ENCODE measurements at regions not wholly inside any gene's neighbourhood (a gene's known extent, or its start where the extent isn't known, plus 50 kb on each side); places are given as distances from the start of the nearest gene placed in this dataset.
A peak's percentile ranks its signal among the peaks of the same experiment; 100 is the strongest.

- no peaks in the 10 kb centered on the region for H3K4me1 ChIP-seq (ENCODE audit: control insufficient read depth in 2 of 3, insufficient read depth in 2 of 3, low read depth in 1 of 3, low read length in 3 of 3)
- no peaks in the 10 kb centered on the region for H3K9me3 ChIP-seq (ENCODE audit: control insufficient read depth in 2 of 3, insufficient read depth in 1 of 3, low read length in 3 of 3)
- no peak overlapping the region for H3K4me3 ChIP-seq (ENCODE audit: low read length in 3 of 3)
- DNase-seq (peak in 2 of 5 donors; percentile 48 to 55), FAIRE-seq (no peak)
- TF ChIP-seq CTCF (IDR thresholded peaks at IDR 0.05; ENCODE audit: borderline replicate concordance, extremely low read depth, insufficient read depth), result no peak
- H3K27me3 ChIP-seq (ENCODE audit: control insufficient read depth, insufficient read depth, low read length), result no peaks in the 10 kb centered on the region
- no peak overlapping the region for H3K9ac ChIP-seq (ENCODE audit: low read length in 3 of 3)
- intact Hi-C loops (cut with DNase I), result no loop called here
- no peak overlapping the region for H3K27ac ChIP-seq (ENCODE audit: low read depth in 2 of 2, low read length in 2 of 2)
- no peaks in the 10 kb centered on the region for H3K36me3 ChIP-seq (ENCODE audit: control insufficient read depth in 2 of 3, insufficient read depth in 3 of 3, low read length in 3 of 3)
Observed at GRCh38 chr9:86643946-86644674, 289.9 kb upstream of the TUT7 start.

- Histone ChIP-seq H3K9ac (ENCODE audit: low read length in 3 of 3) (no peak overlapping the region), H3K27me3 (ENCODE audit: control insufficient read depth, insufficient read depth, low read length) (no peaks in the 10 kb centered on the region), H3K27ac (ENCODE audit: low read depth in 2 of 2, low read length in 2 of 2) (no peak overlapping the region), H3K4me3 (ENCODE audit: low read length in 3 of 3) (no peak overlapping the region), H3K9me3 (ENCODE audit: control insufficient read depth in 2 of 3, insufficient read depth in 1 of 3, low read length in 3 of 3) (no peaks in the 10 kb centered on the region), H3K36me3 (ENCODE audit: control insufficient read depth in 2 of 3, insufficient read depth in 3 of 3, low read length in 3 of 3) (no peaks in the 10 kb centered on the region), H3K4me1 (ENCODE audit: control insufficient read depth in 2 of 3, insufficient read depth in 2 of 3, low read depth in 1 of 3, low read length in 3 of 3) (no peaks in the 10 kb centered on the region)
- FAIRE-seq, result no peak
- intact Hi-C loops (cut with DNase I), result no loop called here
- no peak for DNase-seq
- TF ChIP-seq CTCF (IDR thresholded peaks at IDR 0.05; ENCODE audit: borderline replicate concordance, extremely low read depth, insufficient read depth), result no peak
Observed at GRCh38 chr9:86642721-86643120, 288.5 kb upstream of the TUT7 start.

GRCh38 chr9:86641970-86642369 lies 287.8 kb upstream of the TUT7 start:
- H3K36me3 ChIP-seq (ENCODE audit: control insufficient read depth in 2 of 3, insufficient read depth in 3 of 3, low read length in 3 of 3), result no peaks in the 10 kb centered on the region
- DNase-seq (no peak), FAIRE-seq (no peak)
- no peaks in the 10 kb centered on the region for H3K27me3 ChIP-seq (ENCODE audit: control insufficient read depth, insufficient read depth, low read length)
- TF ChIP-seq CTCF (IDR thresholded peaks at IDR 0.05; ENCODE audit: borderline replicate concordance, extremely low read depth, insufficient read depth), result no peak
- H3K27ac ChIP-seq (ENCODE audit: low read depth in 2 of 2, low read length in 2 of 2), result no peak overlapping the region
- H3K4me3 ChIP-seq (ENCODE audit: low read length in 3 of 3), result no peak overlapping the region
- H3K4me1 ChIP-seq (ENCODE audit: control insufficient read depth in 2 of 3, insufficient read depth in 2 of 3, low read depth in 1 of 3, low read length in 3 of 3), result peaks cover 0 to 2% (median 0%) of the 10 kb centered on the region in 3 donors
- no peak overlapping the region for H3K9ac ChIP-seq (ENCODE audit: low read length in 3 of 3)
- intact Hi-C loops (cut with DNase I), result no loop called here
- no peaks in the 10 kb centered on the region for H3K9me3 ChIP-seq (ENCODE audit: control insufficient read depth in 2 of 3, insufficient read depth in 1 of 3, low read length in 3 of 3)
